HEK293 (cell line): ENCODE measurements at regions not wholly inside any gene's neighbourhood (a gene's known extent, or its start where the extent isn't known, plus 50 kb on each side); places are given as distances from the start of the nearest gene placed in this dataset.

Experiments
- ZBTB7A ChIP-seq: fragments of 450-650 bp; formaldehyde crosslinking; IDR thresholded peaks from 2 replicates; pipeline ENCODE4 v1.5.1; 2016; ENCODE audit warnings: low read depth, missing biosample characterization, missing genetic modification characterization
- ZNF677 ChIP-seq: fragments of 450-650 bp; IDR thresholded peaks from 2 replicates; pipeline ENCODE4 v1.5.0; 2018; ENCODE audit warnings: missing biosample characterization, mild to moderate bottlenecking, missing genetic modification characterization, moderate library complexity
- TF ChIP-seq, protein P1 (sequence below): fragments of 450-650 bp; formaldehyde crosslinking; IDR thresholded peaks from 2 replicates; pipeline ENCODE4 v1.5.1; 2016; ENCODE audit warnings: missing biosample characterization, missing genetic modification characterization
- TF ChIP-seq, protein P2 (sequence below): fragments of 450-650 bp; formaldehyde crosslinking; IDR thresholded peaks from 2 replicates; pipeline ENCODE4 v1.5.1; 2016; ENCODE audit warnings: missing biosample characterization, missing genetic modification characterization

DNA sequence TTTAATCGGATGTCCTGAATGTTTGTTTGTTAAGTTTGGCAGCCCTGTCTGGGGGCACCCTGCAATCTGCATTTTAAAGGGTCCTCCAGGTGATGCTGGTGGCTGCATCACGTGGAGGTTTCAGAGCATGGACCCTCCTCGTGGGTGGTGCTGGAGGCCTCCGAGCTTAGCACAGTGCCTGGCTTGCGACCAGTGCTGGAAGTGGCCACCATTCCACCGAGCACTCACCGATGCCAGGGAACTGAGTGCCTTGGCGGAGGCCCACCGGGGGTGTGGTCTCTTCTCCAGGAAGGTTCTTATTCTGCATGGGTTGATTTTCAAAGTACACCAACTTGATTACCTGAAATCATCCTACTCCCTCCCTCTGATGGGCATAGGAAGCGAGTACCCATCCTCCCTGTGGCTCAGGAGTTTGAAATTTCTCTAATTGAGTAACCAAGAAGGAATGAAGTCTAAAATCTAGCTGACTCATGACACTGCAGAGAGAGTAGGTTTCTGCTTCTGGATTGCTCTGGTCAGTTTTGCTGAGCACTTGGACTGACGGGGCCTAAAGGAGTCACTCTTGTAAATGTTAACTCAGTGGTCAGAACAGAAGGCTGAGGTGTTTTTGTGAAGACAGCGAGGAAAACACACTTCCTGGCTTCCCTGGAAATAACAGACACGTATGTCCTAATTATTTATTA, 58.1 kb upstream of the SLC66A3 start:
- TF ChIP-seq, protein P1, sequence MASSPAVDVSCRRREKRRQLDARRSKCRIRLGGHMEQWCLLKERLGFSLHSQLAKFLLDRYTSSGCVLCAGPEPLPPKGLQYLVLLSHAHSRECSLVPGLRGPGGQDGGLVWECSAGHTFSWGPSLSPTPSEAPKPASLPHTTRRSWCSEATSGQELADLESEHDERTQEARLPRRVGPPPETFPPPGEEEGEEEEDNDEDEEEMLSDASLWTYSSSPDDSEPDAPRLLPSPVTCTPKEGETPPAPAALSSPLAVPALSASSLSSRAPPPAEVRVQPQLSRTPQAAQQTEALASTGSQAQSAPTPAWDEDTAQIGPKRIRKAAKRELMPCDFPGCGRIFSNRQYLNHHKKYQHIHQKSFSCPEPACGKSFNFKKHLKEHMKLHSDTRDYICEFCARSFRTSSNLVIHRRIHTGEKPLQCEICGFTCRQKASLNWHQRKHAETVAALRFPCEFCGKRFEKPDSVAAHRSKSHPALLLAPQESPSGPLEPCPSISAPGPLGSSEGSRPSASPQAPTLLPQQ (tag by site-specific recombination) = no peak
- TF ChIP-seq, protein P2, sequence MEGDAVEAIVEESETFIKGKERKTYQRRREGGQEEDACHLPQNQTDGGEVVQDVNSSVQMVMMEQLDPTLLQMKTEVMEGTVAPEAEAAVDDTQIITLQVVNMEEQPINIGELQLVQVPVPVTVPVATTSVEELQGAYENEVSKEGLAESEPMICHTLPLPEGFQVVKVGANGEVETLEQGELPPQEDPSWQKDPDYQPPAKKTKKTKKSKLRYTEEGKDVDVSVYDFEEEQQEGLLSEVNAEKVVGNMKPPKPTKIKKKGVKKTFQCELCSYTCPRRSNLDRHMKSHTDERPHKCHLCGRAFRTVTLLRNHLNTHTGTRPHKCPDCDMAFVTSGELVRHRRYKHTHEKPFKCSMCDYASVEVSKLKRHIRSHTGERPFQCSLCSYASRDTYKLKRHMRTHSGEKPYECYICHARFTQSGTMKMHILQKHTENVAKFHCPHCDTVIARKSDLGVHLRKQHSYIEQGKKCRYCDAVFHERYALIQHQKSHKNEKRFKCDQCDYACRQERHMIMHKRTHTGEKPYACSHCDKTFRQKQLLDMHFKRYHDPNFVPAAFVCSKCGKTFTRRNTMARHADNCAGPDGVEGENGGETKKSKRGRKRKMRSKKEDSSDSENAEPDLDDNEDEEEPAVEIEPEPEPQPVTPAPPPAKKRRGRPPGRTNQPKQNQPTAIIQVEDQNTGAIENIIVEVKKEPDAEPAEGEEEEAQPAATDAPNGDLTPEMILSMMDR (tag by site-specific recombination) = no peak
- no peak for TF ChIP-seq ZNF677
- TF ChIP-seq ZBTB7A = no peak
